ENCODE measurements at regions not wholly inside any gene's neighbourhood (a gene's known extent, or its start where the extent isn't known, plus 50 kb on each side); places are given as distances from the start of the nearest gene placed in this dataset.
"Not testable (repeated sequence)": the region's sequence is repeated elsewhere in the genome, so short reads cannot be mapped to it uniquely, and the experiment has no call there.

- Mint-ChIP-seq H3K4me1 (ENCODE audit: low read depth) (peaks cover 10% of the 10 kb centered on the region), H3K4me3 (peak overlapping the region; percentile 67), H3K9me3 (no peaks in the 10 kb centered on the region), H3K27me3 (no peaks in the 10 kb centered on the region), H3K27ac (peak overlapping the region; percentile 71), H3K36me3 (ENCODE audit: low read depth) (no peaks in the 10 kb centered on the region)
- Histone ChIP-seq H3K9me3 (ENCODE audit: control insufficient read depth in 1 of 2, insufficient read depth in 1 of 2, low read length in 2 of 2) (no peaks in the 10 kb centered on the region), H3K4me3 (ENCODE audit: low read length) (no peak overlapping the region), H3K27ac (ENCODE audit: low read depth in 1 of 2, low read length in 2 of 2) (no peak overlapping the region), H3K36me3 (ENCODE audit: insufficient read depth, low read length) (no peaks in the 10 kb centered on the region), H3K27me3 (ENCODE audit: control insufficient read depth in 1 of 2, insufficient read depth in 2 of 2, low read length in 2 of 2) (no peaks in the 10 kb centered on the region), H3K4me1 (ENCODE audit: insufficient read depth, low read length) (no peaks in the 10 kb centered on the region)
- DNase-seq (no peak), ATAC-seq (ENCODE audit: poor library complexity) (no peak)
- ChIA-PET POLR2A (interaction anchor here (1.0 to 2.1 kb wide), 4 partner anchors 18 to 247 kb away, joined by 3 to 7 read pairs (median 4); no protein-coding TSS in a partner anchor), CTCF (no interaction called here)
- TF ChIP-seq CTCF (IDR thresholded peaks at IDR 0.05): no peak
- intact Hi-C loops (cut with DNase I, micrococcal nuclease): no loop called here
Measured at GRCh38 chr7:142563470-142563869, 185.8 kb upstream of the PRSS1 start.

GRCh38 chr7:142562688-142563087, 186.6 kb upstream of the PRSS1 start:
- Mint-ChIP-seq H3K4me3 (no peak overlapping the region), H3K4me1 (ENCODE audit: low read depth) (peaks cover 15% of the 10 kb centered on the region), H3K9me3 (no peaks in the 10 kb centered on the region), H3K27ac (peak overlapping the region; percentile 40), H3K27me3 (no peaks in the 10 kb centered on the region), H3K36me3 (ENCODE audit: low read depth) (no peaks in the 10 kb centered on the region)
- DNase-seq (no peak), ATAC-seq (ENCODE audit: poor library complexity) (no peak)
- Histone ChIP-seq H3K9me3 (ENCODE audit: control insufficient read depth in 1 of 2, insufficient read depth in 1 of 2, low read length in 2 of 2) (no peaks in the 10 kb centered on the region), H3K4me3 (ENCODE audit: low read length) (no peak overlapping the region), H3K36me3 (ENCODE audit: insufficient read depth, low read length) (no peaks in the 10 kb centered on the region), H3K27me3 (ENCODE audit: control insufficient read depth in 1 of 2, insufficient read depth in 2 of 2, low read length in 2 of 2) (no peaks in the 10 kb centered on the region), H3K4me1 (ENCODE audit: insufficient read depth, low read length) (peaks cover 3% of the 10 kb centered on the region), H3K27ac (ENCODE audit: low read depth in 1 of 2, low read length in 2 of 2) (no peak overlapping the region)
- TF ChIP-seq CTCF (IDR thresholded peaks at IDR 0.05): no peak
- POLR2A ChIA-PET: interaction anchor here (1.0 to 2.1 kb wide), 5 partner anchors 10 to 248 kb away, joined by 3 to 7 read pairs (median 4); no protein-coding TSS in a partner anchor
- CTCF ChIA-PET: no interaction called here
- intact Hi-C loops (cut with DNase I, micrococcal nuclease): no loop called here

GRCh38 chr7:142561396-142561795, 187.9 kb upstream of the PRSS1 start:
- H3K27me3 Mint-ChIP-seq; intact Hi-C loops (cut with DNase I, micrococcal nuclease); H3K36me3 Mint-ChIP-seq (ENCODE audit: low read depth); H3K4me3 ChIP-seq (ENCODE audit: low read length); H3K4me1 ChIP-seq (ENCODE audit: insufficient read depth, low read length); H3K27ac Mint-ChIP-seq; POLR2A ChIA-PET; H3K27me3 ChIP-seq (ENCODE audit: control insufficient read depth in 1 of 2, insufficient read depth in 2 of 2, low read length in 2 of 2); CTCF ChIA-PET; H3K27ac ChIP-seq (ENCODE audit: low read depth in 1 of 2, low read length in 2 of 2); H3K9me3 Mint-ChIP-seq; H3K4me1 Mint-ChIP-seq (ENCODE audit: low read depth); H3K4me3 Mint-ChIP-seq; H3K9me3 ChIP-seq (ENCODE audit: control insufficient read depth in 1 of 2, insufficient read depth in 1 of 2, low read length in 2 of 2); H3K36me3 ChIP-seq (ENCODE audit: insufficient read depth, low read length); DNase-seq; ATAC-seq (ENCODE audit: poor library complexity): not testable (repeated sequence)

GRCh38 chr7:142560770-142561169, 188.5 kb upstream of the PRSS1 start:
- H3K4me3 Mint-ChIP-seq; DNase-seq; H3K9me3 ChIP-seq (ENCODE audit: control insufficient read depth in 1 of 2, insufficient read depth in 1 of 2, low read length in 2 of 2); H3K27ac ChIP-seq (ENCODE audit: low read depth in 1 of 2, low read length in 2 of 2); H3K36me3 Mint-ChIP-seq (ENCODE audit: low read depth); H3K4me1 ChIP-seq (ENCODE audit: insufficient read depth, low read length); H3K27me3 ChIP-seq (ENCODE audit: control insufficient read depth in 1 of 2, insufficient read depth in 2 of 2, low read length in 2 of 2); H3K36me3 ChIP-seq (ENCODE audit: insufficient read depth, low read length); CTCF ChIA-PET; intact Hi-C loops (cut with DNase I, micrococcal nuclease); H3K9me3 Mint-ChIP-seq; H3K27me3 Mint-ChIP-seq; H3K4me1 Mint-ChIP-seq (ENCODE audit: low read depth); ATAC-seq (ENCODE audit: poor library complexity): not testable (repeated sequence)
- H3K4me3 ChIP-seq (ENCODE audit: low read length): peak overlapping the region; percentile 7
- H3K27ac Mint-ChIP-seq: peak overlapping the region; percentile 40
- POLR2A ChIA-PET: interaction anchor here (1.8 kb wide), 1 partner anchor 250 kb away, joined by 7 read pairs; no protein-coding TSS in a partner anchor
